ENCODE measurements at regions not wholly inside any gene's neighbourhood (a gene's known extent, or its start where the extent isn't known, plus 50 kb on each side); places are given as distances from the start of the nearest gene placed in this dataset.
"Not testable (repeated sequence)": the region's sequence is repeated elsewhere in the genome, so short reads cannot be mapped to it uniquely, and the experiment has no call there.

GRCh38 chr3:34056181-34056910 lies 257.9 kb downstream of the PDCD6IP start:
- Histone ChIP-seq H3K27ac (no peak overlapping the region), H3K4me1 (no peaks in the 10 kb centered on the region), H3K36me3 (no peaks in the 10 kb centered on the region), H3K27me3 (no peaks in the 10 kb centered on the region), H3K9me3 (no peaks in the 10 kb centered on the region), H3K4me3 (no peak overlapping the region)
- no peak for TF ChIP-seq CTCF (IDR thresholded peaks at IDR 0.05)
- no peak for TF ChIP-seq POLR2A (IDR thresholded peaks at IDR 0.05)
- DNase-seq: no peak

GRCh38 chr3:34056951-34057390 lies 258.5 kb downstream of the PDCD6IP start:
- TF ChIP-seq POLR2A (IDR thresholded peaks at IDR 0.05) (no peak), CTCF (IDR thresholded peaks at IDR 0.05) (no peak)
- Histone ChIP-seq H3K36me3 (no peaks in the 10 kb centered on the region), H3K27me3 (no peaks in the 10 kb centered on the region), H3K4me1 (no peaks in the 10 kb centered on the region), H3K9me3 (no peaks in the 10 kb centered on the region), H3K4me3 (no peak overlapping the region), H3K27ac (no peak overlapping the region)
- no peak for DNase-seq

GRCh38 chr3:34060995-34061394 lies 262.6 kb downstream of the PDCD6IP start:
- not testable (repeated sequence) for H3K9me3 ChIP-seq, H3K27me3 ChIP-seq, H3K4me1 ChIP-seq, H3K4me3 ChIP-seq, H3K27ac ChIP-seq, H3K36me3 ChIP-seq, DNase-seq

GRCh38 chr3:34065901-34066300 lies 267.5 kb downstream of the PDCD6IP start:
- Histone ChIP-seq H3K9me3 (no peaks in the 10 kb centered on the region), H3K27me3 (no peaks in the 10 kb centered on the region), H3K4me1 (no peaks in the 10 kb centered on the region), H3K36me3 (no peaks in the 10 kb centered on the region), H3K4me3 (no peak overlapping the region), H3K27ac (no peak overlapping the region)
- no peak for TF ChIP-seq CTCF (IDR thresholded peaks at IDR 0.05)
- no peak for TF ChIP-seq POLR2A (IDR thresholded peaks at IDR 0.05)
- no peak for DNase-seq

GRCh38 chr3:34066328-34066727 lies 267.9 kb downstream of the PDCD6IP start:
- H3K9me3 ChIP-seq: no peaks in the 10 kb centered on the region
- no peak for DNase-seq
- no peak overlapping the region for H3K27ac ChIP-seq
- TF ChIP-seq CTCF (IDR thresholded peaks at IDR 0.05): no peak
- no peak for TF ChIP-seq POLR2A (IDR thresholded peaks at IDR 0.05)
- H3K36me3 ChIP-seq: no peaks in the 10 kb centered on the region
- H3K27me3 ChIP-seq: no peaks in the 10 kb centered on the region
- no peaks in the 10 kb centered on the region for H3K4me1 ChIP-seq
- no peak overlapping the region for H3K4me3 ChIP-seq

- no peaks in the 10 kb centered on the region for H3K27me3 ChIP-seq
- H3K9me3 ChIP-seq: no peaks in the 10 kb centered on the region
- no peak for DNase-seq
- H3K36me3 ChIP-seq: no peaks in the 10 kb centered on the region
- TF ChIP-seq POLR2A (IDR thresholded peaks at IDR 0.05): no peak
- H3K27ac ChIP-seq: no peak overlapping the region
- no peak overlapping the region for H3K4me3 ChIP-seq
- H3K4me1 ChIP-seq: no peaks in the 10 kb centered on the region
Observed at GRCh38 chr3:34066999-34067398, 268.6 kb downstream of the PDCD6IP start.

All from Peyer's patch (tissue), 4 donors.